ENCODE measurements at regions not wholly inside any gene's neighbourhood (a gene's known extent, or its start where the extent isn't known, plus 50 kb on each side); places are given as distances from the start of the nearest gene placed in this dataset.

DNA sequence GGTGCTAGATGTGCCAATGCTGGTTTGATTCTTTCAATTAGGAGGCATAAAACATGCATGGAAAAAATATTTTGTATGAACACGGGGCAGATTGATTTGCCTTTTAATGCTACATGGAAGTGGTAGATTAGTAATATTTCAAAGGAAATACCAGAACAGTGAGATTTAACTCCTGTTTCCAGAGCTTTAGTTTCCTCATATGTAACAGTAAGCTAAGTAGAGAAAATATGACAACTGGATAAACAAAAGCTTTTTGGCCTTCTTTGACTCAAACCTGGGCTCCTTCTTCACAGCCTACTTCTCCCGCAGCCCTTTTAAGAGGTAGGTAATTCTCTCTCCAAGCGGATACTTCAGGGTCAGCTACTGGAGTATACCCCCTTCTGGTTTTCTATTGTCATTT lies 254.2 kb upstream of the TRPC7 start:
- no peak for DNase-seq (ENCODE audit: low read depth)
- no peak overlapping the region for H3K4me3 ChIP-seq (ENCODE audit: low read depth, low read length)
- TF ChIP-seq, protein P1, sequence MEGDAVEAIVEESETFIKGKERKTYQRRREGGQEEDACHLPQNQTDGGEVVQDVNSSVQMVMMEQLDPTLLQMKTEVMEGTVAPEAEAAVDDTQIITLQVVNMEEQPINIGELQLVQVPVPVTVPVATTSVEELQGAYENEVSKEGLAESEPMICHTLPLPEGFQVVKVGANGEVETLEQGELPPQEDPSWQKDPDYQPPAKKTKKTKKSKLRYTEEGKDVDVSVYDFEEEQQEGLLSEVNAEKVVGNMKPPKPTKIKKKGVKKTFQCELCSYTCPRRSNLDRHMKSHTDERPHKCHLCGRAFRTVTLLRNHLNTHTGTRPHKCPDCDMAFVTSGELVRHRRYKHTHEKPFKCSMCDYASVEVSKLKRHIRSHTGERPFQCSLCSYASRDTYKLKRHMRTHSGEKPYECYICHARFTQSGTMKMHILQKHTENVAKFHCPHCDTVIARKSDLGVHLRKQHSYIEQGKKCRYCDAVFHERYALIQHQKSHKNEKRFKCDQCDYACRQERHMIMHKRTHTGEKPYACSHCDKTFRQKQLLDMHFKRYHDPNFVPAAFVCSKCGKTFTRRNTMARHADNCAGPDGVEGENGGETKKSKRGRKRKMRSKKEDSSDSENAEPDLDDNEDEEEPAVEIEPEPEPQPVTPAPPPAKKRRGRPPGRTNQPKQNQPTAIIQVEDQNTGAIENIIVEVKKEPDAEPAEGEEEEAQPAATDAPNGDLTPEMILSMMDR (IDR thresholded peaks at IDR 0.05; ENCODE audit: low read depth, low read length, missing control alignments): no peak

DNA sequence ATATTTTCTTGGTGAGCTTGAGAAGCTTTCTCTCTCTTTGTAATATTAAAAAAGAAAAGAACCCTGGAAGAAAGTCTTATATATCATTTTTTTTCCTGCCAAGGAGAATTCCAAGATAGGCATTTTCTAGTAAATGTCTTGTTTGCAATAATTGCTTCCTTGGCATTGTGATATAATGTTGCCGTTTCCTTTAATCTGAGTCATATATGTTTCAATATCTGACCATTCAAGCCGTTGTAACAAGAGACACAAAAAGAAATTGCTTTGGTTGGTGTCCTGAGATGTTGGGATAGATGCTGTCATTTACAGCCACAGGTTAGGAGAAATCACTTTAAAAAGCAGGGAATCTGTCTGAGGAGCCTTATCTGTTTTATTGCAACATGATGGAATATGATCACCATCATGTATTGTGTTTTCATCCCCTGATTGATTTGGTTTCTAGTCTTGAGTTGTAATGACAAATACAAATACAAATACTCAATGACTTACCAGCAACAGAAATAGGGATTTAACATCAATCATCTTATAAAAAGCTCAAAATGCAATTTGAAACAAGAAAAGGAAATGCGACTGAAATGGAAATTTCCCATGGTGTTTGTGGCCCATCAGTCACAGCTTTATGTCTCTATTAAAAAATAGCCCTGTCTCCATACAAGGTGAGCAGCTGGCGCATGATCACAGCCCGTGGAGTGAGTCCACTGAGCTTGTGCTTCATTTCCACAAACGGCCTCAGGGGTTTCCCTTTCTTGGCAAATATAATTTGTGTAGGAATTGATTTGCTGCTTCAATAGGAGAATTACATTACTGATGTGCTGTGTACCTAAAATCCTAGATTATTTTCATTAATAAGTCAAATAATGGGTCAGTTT lies 250.1 kb upstream of the TRPC7 start:
- TF ChIP-seq, protein P1 (IDR thresholded peaks at IDR 0.05; ENCODE audit: low read depth, low read length, missing control alignments): no peak

DNA sequence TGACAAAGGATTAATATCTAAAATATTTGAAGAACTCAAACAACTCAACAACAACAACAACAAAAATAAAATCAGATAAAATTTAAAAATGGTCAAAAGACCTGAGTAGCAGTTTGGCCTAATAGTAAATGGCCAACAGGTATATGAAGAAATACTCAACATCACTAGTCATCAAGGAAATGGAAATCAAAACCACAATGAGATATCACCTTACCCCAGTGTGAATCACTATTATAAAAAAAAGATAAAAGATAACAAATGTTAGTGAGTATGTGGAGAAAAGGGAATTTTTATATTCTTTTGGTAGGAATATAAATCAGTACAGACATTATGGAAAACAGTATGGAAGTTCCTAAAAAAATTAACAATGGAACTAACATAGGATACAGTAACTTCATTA lies 247.9 kb upstream of the TRPC7 start:
- TF ChIP-seq, protein P1 (IDR thresholded peaks at IDR 0.05; ENCODE audit: low read depth, low read length, missing control alignments): no peak
- no peak for DNase-seq (ENCODE audit: low read depth)
- no peak overlapping the region for H3K4me3 ChIP-seq (ENCODE audit: low read depth, low read length)

More for the DNA sequence above, 250.1 kb upstream of the TRPC7 start:
- H3K4me3 ChIP-seq (ENCODE audit: low read depth, low read length): no peak overlapping the region
- DNase-seq (ENCODE audit: low read depth): no peak

DNA sequence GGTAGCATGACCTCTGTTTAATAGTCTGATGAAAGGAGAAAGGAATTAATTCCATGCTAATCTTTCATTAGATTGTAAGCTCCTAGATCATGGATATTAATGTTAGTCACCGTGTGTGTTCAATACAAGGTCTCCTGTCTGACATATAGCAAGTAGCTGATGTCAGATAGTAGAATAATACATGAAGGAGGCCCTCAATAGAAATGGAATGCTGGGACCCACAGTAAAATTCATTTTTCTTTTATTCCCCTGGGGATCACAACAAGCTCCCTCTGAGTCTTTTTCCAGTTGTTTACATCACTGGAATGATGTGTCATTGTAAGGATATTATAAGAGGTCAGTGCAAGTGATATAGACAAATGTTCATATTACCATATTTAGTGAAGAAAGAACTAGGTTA lies 240.3 kb upstream of the TRPC7 start:
- TF ChIP-seq, protein P1 (IDR thresholded peaks at IDR 0.05; ENCODE audit: low read depth, low read length, missing control alignments): no peak
- no peak overlapping the region for H3K4me3 ChIP-seq (ENCODE audit: low read depth, low read length)
- DNase-seq (ENCODE audit: low read depth): no peak

DNA sequence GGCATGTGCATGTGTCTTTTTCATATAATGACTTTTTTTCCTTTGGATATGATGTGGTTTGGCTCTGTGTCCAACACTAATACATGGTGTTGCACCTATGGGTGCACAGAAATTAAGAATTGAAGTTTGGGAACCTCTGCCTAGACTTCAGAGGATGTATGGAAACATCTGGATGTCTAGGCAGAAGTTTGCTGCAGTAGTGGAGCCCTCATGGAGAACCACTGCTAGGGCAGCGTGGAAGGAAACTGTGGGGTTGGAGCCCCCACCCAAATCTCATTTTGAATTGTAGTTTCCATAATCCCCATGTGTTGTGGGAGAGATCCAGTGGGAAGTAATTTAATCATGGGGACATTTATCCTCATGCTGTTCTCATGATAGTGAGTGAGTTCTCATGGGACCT lies 235.0 kb upstream of the TRPC7 start:
- no peak for DNase-seq (ENCODE audit: low read depth)
- TF ChIP-seq, protein P1 (IDR thresholded peaks at IDR 0.05; ENCODE audit: low read depth, low read length, missing control alignments): no peak
- no peak overlapping the region for H3K4me3 ChIP-seq (ENCODE audit: low read depth, low read length)

DNA sequence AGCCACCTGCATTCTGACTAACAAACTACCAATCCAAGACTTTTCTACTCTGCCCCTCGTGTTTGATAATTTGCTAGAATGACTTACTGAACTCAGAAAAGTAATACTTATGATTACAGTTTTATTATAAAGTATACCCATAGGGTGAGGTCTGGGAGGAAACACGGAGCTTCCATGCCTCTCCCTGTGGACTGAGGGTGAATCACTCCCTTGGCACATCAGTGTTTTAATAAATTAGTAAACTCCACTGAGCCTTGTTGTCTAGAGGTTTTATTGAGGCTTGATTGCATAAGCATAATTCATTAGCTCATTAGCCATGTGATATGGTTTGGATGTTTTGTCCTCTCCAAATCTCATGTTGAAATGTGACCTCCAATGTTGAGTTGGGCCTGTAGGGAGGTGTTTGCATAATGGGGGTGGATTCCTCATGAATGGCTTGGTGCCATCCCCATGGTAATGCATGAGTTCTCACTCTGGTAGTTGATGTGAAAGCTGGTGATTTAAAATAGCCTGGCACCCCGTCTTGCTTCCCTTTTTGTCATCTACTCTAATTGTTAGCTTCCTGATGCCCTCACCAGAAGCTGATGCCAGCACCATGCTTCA lies 233.6 kb upstream of the TRPC7 start:
- no peak overlapping the region for H3K4me3 ChIP-seq (ENCODE audit: low read depth, low read length)
- no peak for DNase-seq (ENCODE audit: low read depth)
- TF ChIP-seq, protein P1 (IDR thresholded peaks at IDR 0.05; ENCODE audit: low read depth, low read length, missing control alignments): no peak
